ENCODE measurements at regions not wholly inside any gene's neighbourhood (a gene's known extent, or its start where the extent isn't known, plus 50 kb on each side); places are given as distances from the start of the nearest gene placed in this dataset.

DNA sequence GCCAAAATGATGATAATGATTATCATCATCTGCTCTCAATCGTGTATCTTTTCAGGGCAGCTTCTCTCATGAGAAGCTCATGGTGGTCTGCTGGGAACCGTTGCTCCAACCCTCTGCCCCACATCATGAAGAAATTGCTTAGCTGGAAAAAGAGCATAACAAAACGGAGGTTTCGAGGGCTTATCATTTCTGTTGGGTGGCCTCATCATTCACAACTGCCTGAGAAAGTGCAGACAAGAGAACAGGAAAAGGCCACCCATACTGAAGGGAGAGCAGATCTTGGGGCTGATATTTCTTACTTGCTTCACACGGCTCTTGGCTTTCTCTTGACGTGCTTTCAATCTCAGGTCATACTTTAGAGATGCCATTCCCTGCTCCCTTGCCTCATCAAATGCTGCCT lies 471.6 kb downstream of the CD83 start:
- Mint-ChIP-seq H3K4me1 (no peaks in the 10 kb centered on the region), H3K9me3 (no peaks in the 10 kb centered on the region), H3K27me3 (ENCODE audit: low read depth) (peaks cover 42% of the 10 kb centered on the region), H3K4me3 (no peak overlapping the region), H3K36me3 (no peaks in the 10 kb centered on the region), H3K27ac (no peak overlapping the region)
- no peak for TF ChIP-seq CTCF (IDR thresholded peaks at IDR 0.05; ENCODE audit: unreplicated experiment)
- DNase-seq (ENCODE audit: low spot score in 2 of 2, unreplicated experiment in 2 of 2), result no peak

DNA sequence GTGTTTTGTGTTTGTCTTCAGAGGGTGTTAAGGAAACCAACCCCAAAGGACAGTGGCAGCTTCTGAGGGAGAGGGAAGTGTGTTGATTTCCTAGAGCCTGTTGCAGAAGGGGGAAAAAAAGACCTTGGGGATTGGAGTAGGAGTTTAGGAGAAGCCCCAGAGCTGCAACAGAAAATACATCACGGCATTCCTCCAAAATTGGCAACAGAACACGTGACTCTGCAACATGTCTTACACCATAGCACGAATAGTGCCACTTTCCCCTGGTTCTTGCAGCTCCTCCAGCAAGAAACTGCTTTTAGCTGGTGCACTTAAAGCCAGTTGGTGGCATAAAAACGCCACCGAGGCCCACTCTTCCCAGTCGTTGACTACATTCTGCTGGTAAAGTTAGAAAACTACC lies 473.0 kb downstream of the CD83 start:
- Mint-ChIP-seq H3K27ac (no peak overlapping the region), H3K9me3 (no peaks in the 10 kb centered on the region), H3K36me3 (no peaks in the 10 kb centered on the region), H3K4me3 (no peak overlapping the region), H3K4me1 (no peaks in the 10 kb centered on the region), H3K27me3 (ENCODE audit: low read depth) (peaks cover 41% of the 10 kb centered on the region)
- no peak for DNase-seq (ENCODE audit: low spot score in 2 of 2, unreplicated experiment in 2 of 2)
- no peak for TF ChIP-seq CTCF (IDR thresholded peaks at IDR 0.05; ENCODE audit: unreplicated experiment)

DNA sequence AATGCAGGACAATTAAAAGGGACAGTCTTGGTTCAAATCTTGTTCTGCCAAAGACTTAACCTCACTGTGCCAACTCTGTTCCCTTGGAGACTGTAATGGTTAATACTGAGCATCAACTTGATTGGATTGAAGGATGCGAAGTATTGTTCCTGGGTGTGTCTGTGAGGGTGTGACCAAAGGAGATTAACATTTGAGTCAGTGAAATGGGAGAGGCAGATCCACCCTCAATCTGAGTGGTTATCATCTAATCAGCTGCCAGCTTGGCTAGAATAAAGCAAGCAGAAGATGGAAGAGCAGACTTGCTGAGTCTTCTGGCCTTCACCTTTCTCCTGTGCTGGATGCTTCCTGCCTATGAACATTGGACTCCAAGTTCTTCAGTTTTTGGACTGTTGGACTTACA lies 474.4 kb downstream of the CD83 start:
- Mint-ChIP-seq H3K4me3 (no peak overlapping the region), H3K4me1 (no peaks in the 10 kb centered on the region), H3K27me3 (ENCODE audit: low read depth) (peaks cover 34% of the 10 kb centered on the region), H3K27ac (no peak overlapping the region), H3K36me3 (no peaks in the 10 kb centered on the region), H3K9me3 (no peaks in the 10 kb centered on the region)
- no peak for DNase-seq (ENCODE audit: low spot score in 2 of 2, unreplicated experiment in 2 of 2)
- no peak for TF ChIP-seq CTCF (IDR thresholded peaks at IDR 0.05; ENCODE audit: unreplicated experiment)

- no peak overlapping the region for H3K4me3 Mint-ChIP-seq
- peaks cover 28% of the 10 kb centered on the region for H3K27me3 Mint-ChIP-seq (ENCODE audit: low read depth)
- H3K27ac Mint-ChIP-seq, result no peak overlapping the region
- no peaks in the 10 kb centered on the region for H3K9me3 Mint-ChIP-seq
- H3K4me1 Mint-ChIP-seq, result no peaks in the 10 kb centered on the region
- DNase-seq (ENCODE audit: low spot score in 2 of 2, unreplicated experiment in 2 of 2), result no peak
- H3K36me3 Mint-ChIP-seq, result no peaks in the 10 kb centered on the region
- no peak for TF ChIP-seq CTCF (IDR thresholded peaks at IDR 0.05; ENCODE audit: unreplicated experiment)
These were observed 475.7 kb downstream of the CD83 start for GRCh38 chr6:14593286-14593685.

DNA sequence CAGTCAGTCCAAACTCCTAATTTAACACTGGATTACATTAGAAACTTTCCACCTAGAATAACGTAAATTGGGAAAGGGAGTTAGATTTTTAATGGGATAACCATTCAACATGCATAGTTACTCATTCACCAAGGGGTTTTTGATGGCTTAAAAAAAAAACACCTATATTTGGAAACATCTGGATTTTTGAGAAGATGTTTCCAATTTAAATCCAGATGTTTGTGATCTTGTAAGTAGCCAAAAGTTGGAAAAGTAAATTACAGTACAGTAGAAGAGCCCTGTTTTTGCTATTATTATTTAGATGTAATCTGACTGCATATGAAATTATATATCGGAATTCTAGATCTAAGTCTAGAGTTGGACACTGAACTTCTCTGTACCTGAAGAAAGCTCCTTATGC lies 478.2 kb downstream of the CD83 start:
- peaks cover 17% of the 10 kb centered on the region for H3K27me3 Mint-ChIP-seq (ENCODE audit: low read depth)
- H3K4me3 Mint-ChIP-seq, result no peak overlapping the region
- H3K9me3 Mint-ChIP-seq, result no peaks in the 10 kb centered on the region
- TF ChIP-seq CTCF (IDR thresholded peaks at IDR 0.05; ENCODE audit: unreplicated experiment), result no peak
- H3K36me3 Mint-ChIP-seq, result no peaks in the 10 kb centered on the region
- DNase-seq (ENCODE audit: low spot score in 2 of 2, unreplicated experiment in 2 of 2), result no peak
- no peaks in the 10 kb centered on the region for H3K4me1 Mint-ChIP-seq
- H3K27ac Mint-ChIP-seq, result no peak overlapping the region

GRCh38 chr6:14596410-14596809 lies 478.8 kb downstream of the CD83 start:
- no peak for TF ChIP-seq CTCF (IDR thresholded peaks at IDR 0.05; ENCODE audit: unreplicated experiment)
- Mint-ChIP-seq H3K9me3 (no peaks in the 10 kb centered on the region), H3K4me1 (no peaks in the 10 kb centered on the region), H3K4me3 (no peak overlapping the region), H3K27me3 (ENCODE audit: low read depth) (peaks cover 17% of the 10 kb centered on the region), H3K27ac (no peak overlapping the region), H3K36me3 (no peaks in the 10 kb centered on the region)
- DNase-seq (ENCODE audit: low spot score in 2 of 2, unreplicated experiment in 2 of 2), result no peak
